ACC112 (cell line): ENCODE measurements at regions not wholly inside any gene's neighbourhood (a gene's known extent, or its start where the extent isn't known, plus 50 kb on each side); places are given as distances from the start of the nearest gene placed in this dataset.

Source experiments
- H2AFZ ChIP-seq: fragments of 200-600 bp; sonication (generic); one replicate; pipeline ENCODE4 v1.6.0; 2017; ENCODE audit warnings: antibody characterized with exemption, low read length; ENCODE audit not compliant: unreplicated experiment
- H3K27ac ChIP-seq: fragments of 200-600 bp; sonication (generic); 2 replicates; pipeline ENCODE4 v1.5.1; 2014; ENCODE audit warnings: low read depth, mild to moderate bottlenecking, antibody characterized with exemption, low read length, moderate library complexity
- H3K27me3 ChIP-seq: fragments of 200-600 bp; sonication (generic); 2 replicates; pipeline ENCODE4 v1.6.1; 2014; ENCODE audit warnings: mild to moderate bottlenecking, antibody characterized with exemption, low read length, moderate library complexity, mixed read lengths; ENCODE audit not compliant: insufficient read depth
- H3K36me3 ChIP-seq: fragments of 200-600 bp; sonication (generic); 2 replicates; pipeline ENCODE4 v1.6.1; 2016; ENCODE audit warnings: mild to moderate bottlenecking, antibody characterized with exemption, low read length, moderate library complexity, mixed read lengths; ENCODE audit not compliant: insufficient read depth
- H3K4me1 ChIP-seq: fragments of 200-600 bp; sonication (generic); one replicate; pipeline ENCODE4 v1.6.1; 2016; ENCODE audit warnings: low read length, mixed read lengths; ENCODE audit not compliant: insufficient read depth, unreplicated experiment, control insufficient read depth
- H3K4me3 ChIP-seq: fragments of 200-600 bp; sonication (generic); 2 replicates; pipeline ENCODE4 v1.5.1; 2014; ENCODE audit warnings: mild to moderate bottlenecking, low read depth, low read length
- H3K79me2 ChIP-seq: fragments of 200-600 bp; sonication (generic); one replicate; pipeline ENCODE4 v1.6.0; 2016; ENCODE audit warnings: low read length; ENCODE audit not compliant: control insufficient read depth, unreplicated experiment, insufficient read depth

- Histone ChIP-seq H3K4me3 (no peak overlapping the region), H3K27me3 (no peaks in the 10 kb centered on the region), H3K4me1 (peaks cover 16% of the 10 kb centered on the region), H3K79me2 (no peaks in the 10 kb centered on the region), H3K27ac (no peak overlapping the region), H2AFZ (no peak overlapping the region), H3K36me3 (no peaks in the 10 kb centered on the region)
Measured at GRCh38 chr2:43171789-43172188, 54.6 kb downstream of the ZFP36L2 start.

GRCh38 chr2:43170405-43171105 lies 55.9 kb downstream of the ZFP36L2 start:
- Histone ChIP-seq H3K36me3 (no peaks in the 10 kb centered on the region), H3K27ac (no peak overlapping the region), H3K79me2 (no peaks in the 10 kb centered on the region), H3K4me3 (no peak overlapping the region), H3K27me3 (no peaks in the 10 kb centered on the region), H2AFZ (no peak overlapping the region), H3K4me1 (peaks cover 16% of the 10 kb centered on the region)

- H3K4me1 ChIP-seq, result peaks cover 16% of the 10 kb centered on the region
- no peak overlapping the region for H3K27ac ChIP-seq
Measured at GRCh38 chr2:43169987-43170386, 56.4 kb downstream of the ZFP36L2 start.

GRCh38 chr2:43169099-43169945 lies 57.1 kb downstream of the ZFP36L2 start:
- Histone ChIP-seq H3K27me3 (no peaks in the 10 kb centered on the region), H3K79me2 (no peaks in the 10 kb centered on the region), H3K4me1 (peaks cover 16% of the 10 kb centered on the region), H3K4me3 (no peak overlapping the region), H2AFZ (no peak overlapping the region), H3K36me3 (no peaks in the 10 kb centered on the region), H3K27ac (no peak overlapping the region)

More at GRCh38 chr2:43169987-43170386, 56.4 kb downstream of the ZFP36L2 start:
- Histone ChIP-seq H2AFZ (no peak overlapping the region), H3K27me3 (no peaks in the 10 kb centered on the region), H3K36me3 (no peaks in the 10 kb centered on the region), H3K79me2 (no peaks in the 10 kb centered on the region), H3K4me3 (no peak overlapping the region)

GRCh38 chr2:43168016-43168369 lies 58.4 kb downstream of the ZFP36L2 start:
- Histone ChIP-seq H3K36me3 (no peaks in the 10 kb centered on the region), H3K4me1 (peaks cover 16% of the 10 kb centered on the region), H3K27ac (no peak overlapping the region), H3K4me3 (no peak overlapping the region), H2AFZ (no peak overlapping the region), H3K79me2 (no peaks in the 10 kb centered on the region), H3K27me3 (no peaks in the 10 kb centered on the region)

GRCh38 chr2:43165378-43166069 lies 60.9 kb downstream of the ZFP36L2 start:
- Histone ChIP-seq H2AFZ (no peak overlapping the region), H3K27ac (no peak overlapping the region), H3K79me2 (no peaks in the 10 kb centered on the region), H3K36me3 (no peaks in the 10 kb centered on the region), H3K4me1 (peaks cover 16% of the 10 kb centered on the region), H3K4me3 (no peak overlapping the region), H3K27me3 (no peaks in the 10 kb centered on the region)

- Histone ChIP-seq H3K27ac (no peak overlapping the region), H3K36me3 (no peaks in the 10 kb centered on the region), H3K79me2 (no peaks in the 10 kb centered on the region), H3K4me1 (peaks cover 19% of the 10 kb centered on the region), H3K4me3 (no peak overlapping the region), H2AFZ (no peak overlapping the region), H3K27me3 (no peaks in the 10 kb centered on the region)
Measured at GRCh38 chr2:43164686-43165085, 61.7 kb downstream of the ZFP36L2 start.

GRCh38 chr2:43163584-43164270 lies 62.7 kb downstream of the ZFP36L2 start:
- H2AFZ ChIP-seq, result no peak overlapping the region
- H3K36me3 ChIP-seq, result no peaks in the 10 kb centered on the region
- peaks cover 19% of the 10 kb centered on the region for H3K4me1 ChIP-seq
- H3K27me3 ChIP-seq, result no peaks in the 10 kb centered on the region
- no peak overlapping the region for H3K27ac ChIP-seq
- H3K79me2 ChIP-seq, result no peaks in the 10 kb centered on the region
- H3K4me3 ChIP-seq, result no peak overlapping the region

- no peaks in the 10 kb centered on the region for H3K27me3 ChIP-seq
- no peak overlapping the region for H3K4me3 ChIP-seq
- no peaks in the 10 kb centered on the region for H3K79me2 ChIP-seq
- H3K4me1 ChIP-seq, result peaks cover 25% of the 10 kb centered on the region
- H3K27ac ChIP-seq, result no peak overlapping the region
- no peaks in the 10 kb centered on the region for H3K36me3 ChIP-seq
- no peak overlapping the region for H2AFZ ChIP-seq
Measured at GRCh38 chr2:43162511-43162776, 64.0 kb downstream of the ZFP36L2 start.

- Histone ChIP-seq H3K27me3 (no peaks in the 10 kb centered on the region), H3K36me3 (no peaks in the 10 kb centered on the region), H2AFZ (no peak overlapping the region), H3K4me3 (no peak overlapping the region), H3K4me1 (peaks cover 31% of the 10 kb centered on the region), H3K27ac (no peak overlapping the region), H3K79me2 (no peaks in the 10 kb centered on the region)
Measured at GRCh38 chr2:43161650-43162510, 64.5 kb downstream of the ZFP36L2 start.
